ENCODE measurements at regions not wholly inside any gene's neighbourhood (a gene's known extent, or its start where the extent isn't known, plus 50 kb on each side); places are given as distances from the start of the nearest gene placed in this dataset.

- Histone ChIP-seq H3K79me2 (ENCODE audit: insufficient read depth, low read length) (no peaks in the 10 kb centered on the region), H3K4me1 (ENCODE audit: insufficient read depth, low read length) (no peaks in the 10 kb centered on the region), H3K27ac (ENCODE audit: extremely low read length, insufficient read depth, low read length) (no peak overlapping the region), H3K27me3 (ENCODE audit: control insufficient read depth in 1 of 2, insufficient read depth in 2 of 2, low read length in 2 of 2) (peaks cover 0 to 2% of the 10 kb centered on the region in 2 experiments; a peak in 1 of 5 replicates), H2AFZ (ENCODE audit: low read length) (no peak overlapping the region), H3K4me2 (ENCODE audit: low read depth, low read length) (peak overlapping the region; percentile 40; the same call in 1 of the 2 replicates), H4K20me1 (ENCODE audit: insufficient read depth, low read length) (no peaks in the 10 kb centered on the region), H3K36me3 (replicated peaks in 1 of 2; ENCODE audit: control insufficient read depth in 1 of 2, insufficient read depth in 2 of 2, low read length in 2 of 2) (no peaks in the 10 kb centered on the region), H3K4me3 (replicated peaks in 1 of 3; ENCODE audit: insufficient read depth in 1 of 3, low read depth in 2 of 3, low read length in 3 of 3) (peak overlapping the region in 1 of 3 experiments; percentile 42; a peak in 1 of 6 replicates), H3K9ac (ENCODE audit: insufficient read depth, low read depth, low read length) (no peak overlapping the region), H3K9me3 (ENCODE audit: low read length) (no peaks in the 10 kb centered on the region)
- DNase-seq (ENCODE audit: low spot score): no peak
- TF ChIP-seq HOXA3 (CRISPR knock-in tag; IDR thresholded peaks at IDR 0.05) (no peak), JUND (CRISPR knock-in tag; IDR thresholded peaks at IDR 0.05) (no peak), AHR (CRISPR knock-in tag; IDR thresholded peaks at IDR 0.05) (no peak), ZZZ3 (CRISPR knock-in tag; IDR thresholded peaks at IDR 0.05; ENCODE audit: borderline replicate concordance) (no peak), SIN3B (IDR thresholded peaks at IDR 0.05; ENCODE audit: low read length) (no peak), ZNF580 (CRISPR knock-in tag; IDR thresholded peaks at IDR 0.05; ENCODE audit: borderline replicate concordance, low read depth) (no peak), ARID3A (IDR thresholded peaks at IDR 0.05; ENCODE audit: low read depth, low read length) (no peak), ELK4 (CRISPR knock-in tag; IDR thresholded peaks at IDR 0.05; ENCODE audit: borderline replicate concordance) (no peak)
- ChIA-PET POLR2A (no interaction called here), CTCF (ENCODE audit: low intra/inter-chr PET ratio, low total read pairs) (no interaction called here)
- 0% methylated on average over 3 of the region's 8 CpGs for WGBS (ENCODE audit: low lambda C conversion rate)
- no peak for ATAC-seq
- FAIRE-seq: no peak
- intact Hi-C loops (cut with micrococcal nuclease; ENCODE audit: unreplicated experiment) (no loop called here), in situ Hi-C loops (cut with HindIII; ENCODE audit: extremely low pct_ligation_motif_present, low pct_unique_long_range_greater_than_20kb) (no loop called here)
- no TSS peak for BruUV-seq (replicated peaks)
Observed at GRCh38 chr13:23505007-23505406, 65.2 kb upstream of the TNFRSF19 start.

All from HepG2 (cell line).